DOHH2 (cell line): ENCODE measurements at regions not wholly inside any gene's neighbourhood (a gene's known extent, or its start where the extent isn't known, plus 50 kb on each side); places are given as distances from the start of the nearest gene placed in this dataset.

Experiments used
- EZH2phosphoT487 ChIP-seq: fragments of 200-600 bp; sonication (generic); IDR thresholded peaks from 2 replicates; pipeline ENCODE4 v1.6.1; 2017; ENCODE audit warnings: borderline replicate concordance, mild to moderate bottlenecking, antibody characterized with exemption, low read length, moderate library complexity, mixed read lengths
- TF ChIP-seq, protein P1 (sequence below): fragments of 200-600 bp; sonication (generic); IDR thresholded peaks from one replicate; pipeline ENCODE4 v1.5.1; 2014; ENCODE audit warnings: antibody characterized with exemption, mild to moderate bottlenecking, low read depth, low read length; ENCODE audit not compliant: poor library complexity, severe bottlenecking

DNA sequence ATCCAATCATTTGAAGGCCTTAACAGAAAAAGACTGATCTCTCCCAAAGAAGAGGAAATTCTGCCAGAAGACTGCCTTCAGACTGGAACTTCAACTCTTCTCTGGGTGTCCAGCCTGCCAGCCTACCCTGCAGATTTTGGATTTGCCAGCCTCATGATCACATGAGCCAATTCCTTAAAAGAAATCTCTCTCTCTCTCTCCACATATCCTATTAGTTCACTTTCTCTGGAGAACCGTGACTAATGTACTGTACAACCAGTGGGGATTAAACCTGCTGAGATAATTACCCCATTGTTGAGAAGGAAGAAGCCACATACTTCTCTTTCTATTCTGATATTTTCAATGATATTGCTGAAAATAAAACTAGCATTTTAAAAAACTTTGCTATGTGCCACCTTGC lies 711.3 kb upstream of the AMOT start:
- TF ChIP-seq, protein P1, sequence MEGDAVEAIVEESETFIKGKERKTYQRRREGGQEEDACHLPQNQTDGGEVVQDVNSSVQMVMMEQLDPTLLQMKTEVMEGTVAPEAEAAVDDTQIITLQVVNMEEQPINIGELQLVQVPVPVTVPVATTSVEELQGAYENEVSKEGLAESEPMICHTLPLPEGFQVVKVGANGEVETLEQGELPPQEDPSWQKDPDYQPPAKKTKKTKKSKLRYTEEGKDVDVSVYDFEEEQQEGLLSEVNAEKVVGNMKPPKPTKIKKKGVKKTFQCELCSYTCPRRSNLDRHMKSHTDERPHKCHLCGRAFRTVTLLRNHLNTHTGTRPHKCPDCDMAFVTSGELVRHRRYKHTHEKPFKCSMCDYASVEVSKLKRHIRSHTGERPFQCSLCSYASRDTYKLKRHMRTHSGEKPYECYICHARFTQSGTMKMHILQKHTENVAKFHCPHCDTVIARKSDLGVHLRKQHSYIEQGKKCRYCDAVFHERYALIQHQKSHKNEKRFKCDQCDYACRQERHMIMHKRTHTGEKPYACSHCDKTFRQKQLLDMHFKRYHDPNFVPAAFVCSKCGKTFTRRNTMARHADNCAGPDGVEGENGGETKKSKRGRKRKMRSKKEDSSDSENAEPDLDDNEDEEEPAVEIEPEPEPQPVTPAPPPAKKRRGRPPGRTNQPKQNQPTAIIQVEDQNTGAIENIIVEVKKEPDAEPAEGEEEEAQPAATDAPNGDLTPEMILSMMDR = no peak
- TF ChIP-seq EZH2phosphoT487 = no peak
